GM18517 (cell line): ENCODE measurements at regions not wholly inside any gene's neighbourhood (a gene's known extent, or its start where the extent isn't known, plus 50 kb on each side); places are given as distances from the start of the nearest gene placed in this dataset.
"Not testable (repeated sequence)": the region's sequence is repeated elsewhere in the genome, so short reads cannot be mapped to it uniquely, and the experiment has no call there.

ENCODE experiments used
- ATAC-seq: cut with Tn5 transposase; IDR thresholded peaks from one replicate; pipeline ENCODE4 v1.9.1; 2021; ENCODE audit warnings: mild to moderate bottlenecking, moderate library complexity; ENCODE audit not compliant: unreplicated experiment

DNA sequence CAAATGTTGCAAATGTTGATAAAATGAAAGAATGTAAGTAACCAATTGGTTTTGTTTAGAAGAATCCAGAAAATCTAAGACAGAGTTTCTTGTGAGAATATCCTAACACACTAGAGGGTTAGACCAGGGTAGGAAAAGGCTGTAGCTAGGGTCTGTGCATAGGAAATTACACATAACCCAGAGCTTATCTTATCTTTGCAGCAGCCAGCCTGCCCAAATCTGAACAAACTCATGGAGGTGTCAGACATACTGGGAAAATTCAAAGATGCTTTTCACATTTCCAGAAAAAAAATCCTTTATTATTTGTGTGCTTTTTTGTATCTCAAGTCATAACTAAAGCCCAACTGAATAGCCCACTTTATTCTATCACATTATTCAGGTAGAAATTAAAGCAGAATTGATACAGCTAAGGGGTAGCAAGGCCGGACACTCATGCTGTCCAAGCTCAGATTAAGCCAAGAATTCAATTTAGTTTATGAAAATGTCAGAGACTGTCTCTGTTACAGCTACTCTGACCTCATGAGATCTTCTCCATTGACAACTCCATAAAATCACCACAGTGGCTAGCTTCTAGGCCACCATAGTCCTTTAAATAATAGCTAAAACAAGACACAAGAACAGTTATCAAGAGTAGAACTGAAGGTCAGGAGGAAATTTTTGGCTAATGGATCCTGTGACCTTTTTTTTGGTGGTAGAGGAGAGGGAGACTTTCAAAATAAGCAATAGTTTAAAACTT lies 169.6 kb upstream of the RASSF8 start:
- ATAC-seq, result no peak

DNA sequence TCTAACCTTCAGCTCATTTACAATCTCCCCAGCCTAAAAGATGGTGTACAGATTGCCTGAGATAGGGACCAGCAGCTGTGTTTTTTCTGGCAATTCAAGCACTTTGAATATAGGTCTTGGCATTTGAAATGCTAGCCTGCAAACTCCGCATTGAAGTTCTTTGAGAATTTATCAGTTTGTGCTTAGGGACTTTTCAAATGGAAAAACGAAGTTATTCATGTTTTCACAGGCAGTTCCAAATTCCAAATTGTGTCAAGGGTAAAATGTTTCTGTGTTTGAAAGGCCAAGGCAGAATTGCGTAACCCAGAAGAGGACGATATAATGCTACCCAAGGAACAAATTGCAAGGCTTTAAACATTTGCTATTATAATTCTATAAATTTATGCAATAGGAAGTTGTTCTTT lies 168.9 kb upstream of the RASSF8 start:
- ATAC-seq, result no peak

DNA sequence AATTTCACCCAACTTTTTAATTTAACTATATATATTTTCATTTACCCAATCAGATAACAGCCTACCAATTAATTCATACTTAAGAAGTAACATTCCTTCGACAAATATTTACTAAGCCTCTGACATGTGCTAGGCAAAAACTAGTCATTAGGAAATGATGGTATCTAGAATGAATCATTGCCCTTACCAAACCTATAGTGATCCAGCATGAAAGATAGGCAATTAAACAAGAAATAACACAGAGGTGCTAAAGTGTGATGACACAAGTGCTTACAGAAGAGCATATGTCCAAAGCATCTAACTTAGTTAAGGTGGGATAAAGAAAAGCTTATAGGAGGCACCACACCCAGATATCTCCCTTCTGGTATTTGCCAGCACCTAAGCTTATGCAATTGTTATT lies 166.5 kb upstream of the RASSF8 start:
- no peak for ATAC-seq

DNA sequence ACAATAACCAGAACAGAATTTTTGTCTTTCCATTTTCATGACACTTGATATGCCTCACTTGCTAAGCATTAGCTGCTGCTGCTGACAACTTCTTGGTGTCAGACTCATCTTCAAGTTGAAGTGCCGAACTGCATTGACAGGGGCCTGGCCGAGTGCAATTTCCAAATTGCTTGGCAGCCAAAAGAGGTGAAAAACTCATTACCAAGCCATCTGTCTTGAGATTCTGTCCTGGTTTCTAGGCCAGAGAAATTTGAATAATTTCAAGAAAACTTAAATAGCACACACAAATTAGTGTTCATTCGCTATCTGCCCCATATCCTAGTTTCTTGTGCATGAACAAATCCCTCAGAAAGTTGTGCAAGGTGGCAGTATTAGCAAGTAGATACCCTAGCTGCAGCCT lies 165.3 kb upstream of the RASSF8 start:
- ATAC-seq, result no peak

GRCh38 chr12:25794571-25794970 lies 163.9 kb upstream of the RASSF8 start:
- ATAC-seq, result no peak

GRCh38 chr12:25796523-25797000 lies 161.9 kb upstream of the RASSF8 start:
- no peak for ATAC-seq

DNA sequence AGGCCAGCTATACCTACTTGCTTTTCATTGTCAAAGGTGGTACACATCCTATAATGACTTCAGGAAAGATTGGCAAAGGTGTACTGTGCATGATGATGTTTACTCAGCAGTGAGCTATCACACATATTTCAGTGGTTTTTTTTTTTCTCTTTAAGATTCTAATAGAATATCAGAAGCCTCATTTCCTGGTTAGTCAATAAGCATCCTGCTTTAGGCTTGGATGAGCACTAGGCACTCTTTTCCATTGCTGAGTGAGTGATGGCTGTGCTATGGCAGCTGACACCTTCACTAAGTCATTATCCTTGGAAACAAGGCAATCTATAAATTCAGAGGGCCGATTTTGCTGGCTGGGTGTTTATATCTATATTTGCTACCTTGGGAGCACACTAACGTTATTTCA lies 161.1 kb upstream of the RASSF8 start:
- ATAC-seq, result no peak

DNA sequence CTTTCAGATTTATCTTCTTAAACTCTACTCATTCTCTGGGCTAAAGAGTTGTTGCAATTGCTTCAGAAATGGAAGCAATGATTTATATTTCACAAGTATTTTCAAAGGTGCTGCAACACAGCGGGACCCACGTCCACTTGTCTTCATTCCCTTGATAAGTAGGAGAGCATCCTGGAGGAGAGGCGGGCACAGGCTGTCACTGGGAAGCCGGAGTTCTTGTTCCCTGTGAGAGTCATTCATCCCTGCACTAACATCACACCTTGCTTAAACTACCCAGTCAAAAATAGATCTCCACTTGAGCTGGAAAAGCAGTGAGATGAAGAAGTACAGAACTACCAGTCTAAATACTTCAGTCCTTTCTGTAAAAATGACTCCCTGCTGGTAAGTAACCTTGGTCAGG lies 160.5 kb upstream of the RASSF8 start:
- ATAC-seq, result no peak

GRCh38 chr12:25800101-25800500 lies 158.4 kb upstream of the RASSF8 start:
- no peak for ATAC-seq

GRCh38 chr12:25801734-25802133 lies 156.7 kb upstream of the RASSF8 start:
- no peak for ATAC-seq

GRCh38 chr12:25802143-25802542 lies 156.3 kb upstream of the RASSF8 start:
- ATAC-seq, result no peak

GRCh38 chr12:25803029-25803664 lies 155.3 kb upstream of the RASSF8 start:
- not testable (repeated sequence) for ATAC-seq

- ATAC-seq, result not testable (repeated sequence)
Observed at GRCh38 chr12:25804286-25804685, 154.2 kb upstream of the RASSF8 start.

GRCh38 chr12:25806271-25806670 lies 152.2 kb upstream of the RASSF8 start:
- ATAC-seq, result no peak

DNA sequence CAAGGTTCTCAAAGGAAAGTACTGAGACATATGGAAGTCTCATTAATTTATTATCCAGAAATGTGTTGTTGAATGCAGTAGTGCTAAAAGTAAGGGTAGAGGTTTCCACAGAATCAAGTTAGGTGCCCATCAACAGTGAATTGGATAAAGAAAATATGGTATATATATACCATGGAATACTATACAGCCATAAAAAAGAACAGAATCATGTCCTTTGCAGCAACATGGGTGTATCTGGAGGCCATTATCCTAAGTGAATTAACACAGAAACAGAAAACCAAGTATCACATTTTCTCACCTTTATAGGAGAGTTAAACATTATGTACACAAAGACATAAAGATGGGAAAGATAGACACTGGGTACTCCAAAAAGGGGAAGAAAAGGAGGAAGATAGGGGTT lies 149.9 kb upstream of the RASSF8 start:
- no peak for ATAC-seq

GRCh38 chr12:25810683-25811082 lies 147.8 kb upstream of the RASSF8 start:
- ATAC-seq, result no peak

GRCh38 chr12:25811656-25812126 lies 146.8 kb upstream of the RASSF8 start:
- ATAC-seq, result no peak

DNA sequence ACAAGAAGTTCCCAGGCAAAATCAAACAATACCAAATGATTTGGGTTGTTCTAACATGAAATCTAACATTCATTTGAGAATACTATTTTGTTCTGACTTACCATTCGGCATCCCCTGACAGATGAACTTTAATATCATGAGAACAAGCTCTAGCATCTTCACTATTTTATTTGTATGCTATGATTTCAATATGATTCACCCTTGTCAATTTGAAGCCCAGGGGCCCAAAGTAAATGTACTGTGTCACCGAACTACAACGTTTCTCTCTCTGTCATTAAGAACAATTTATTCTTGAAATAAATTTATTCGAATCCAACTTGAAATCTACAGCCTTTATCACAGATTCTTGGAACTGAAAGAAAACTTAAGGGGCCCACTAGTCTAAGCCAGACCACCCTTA lies 146.2 kb upstream of the RASSF8 start:
- ATAC-seq, result no peak

- ATAC-seq, result no peak
Observed at GRCh38 chr12:25813843-25814242, 144.6 kb upstream of the RASSF8 start.

GRCh38 chr12:25816637-25817036 lies 141.8 kb upstream of the RASSF8 start:
- no peak for ATAC-seq

- ATAC-seq, result no peak
Observed at GRCh38 chr12:25817166-25817565, 141.3 kb upstream of the RASSF8 start.

- no peak for ATAC-seq
Observed at GRCh38 chr12:25818596-25819390, 139.7 kb upstream of the RASSF8 start.
